Tibial nerve (tissue), 4 donors: ENCODE measurements at regions not wholly inside any gene's neighbourhood (a gene's known extent, or its start where the extent isn't known, plus 50 kb on each side); places are given as distances from the start of the nearest gene placed in this dataset.

Experiments used
- DNase-seq, 2 donors: peaks; one replicate each; pipeline ENCODE4 v3.0.0-alpha.2; 2019; ENCODE audit warnings: low spot score in 2 of 2
- H3K27ac ChIP-seq, 4 donors: fragments of 200-600 bp; sonication (generic) in 3 of 4; one replicate each; pipeline ENCODE4 v1.5.1; 2017 to 2019; ENCODE audit warnings: mild to moderate bottlenecking in 1 of 4
- H3K27me3 ChIP-seq, 2 donors: fragments of 200-600 bp; sonication (generic) in 1 of 2; one replicate each; pipeline versions ENCODE4 v1.5.1 to v1.6.0; 2017 to 2019
- H3K36me3 ChIP-seq, 3 donors: fragments of 200-600 bp; sonication (generic); one replicate each; pipeline ENCODE4 v1.5.1; 2018 to 2019
- H3K4me1 ChIP-seq, 4 donors: fragments of 200-600 bp; sonication (generic) in 3 of 4; one replicate each; pipeline ENCODE4 v1.5.1; 2017 to 2019
- H3K4me3 ChIP-seq, 4 donors: fragments of 200-600 bp; sonication (generic) in 3 of 4; one replicate each; pipeline ENCODE4 v1.5.1; 2017 to 2019; ENCODE audit warnings: mild to moderate bottlenecking in 1 of 4, moderate library complexity in 1 of 4
- H3K9me3 ChIP-seq, 4 donors: fragments of 200-600 bp; sonication (generic) in 3 of 4; one replicate each; pipeline ENCODE4 v1.5.1; 2017 to 2019
- CTCF ChIP-seq, 5 experiments: fragments of 200-600 bp in 3 of 5; fragments of 450-650 bp in 2 of 5; sonication (generic) in 3 of 5; IDR thresholded peaks; one replicate each; pipeline ENCODE4 v1.5.1; 2016 to 2019; ENCODE audit warnings: antibody characterized with exemption in 5 of 5, mild to moderate bottlenecking in 3 of 5, moderate library complexity in 2 of 5
- EP300 ChIP-seq, 2 donors: sonication (generic); formaldehyde crosslinking; IDR thresholded peaks; one replicate each; pipeline ENCODE4 v1.6.1; 2017; ENCODE audit warnings: antibody characterized with exemption in 2 of 2, mild to moderate bottlenecking in 1 of 2
- POLR2A ChIP-seq, 2 donors: fragments of 450-650 bp; IDR thresholded peaks; one replicate each; pipeline ENCODE4 v1.6.1; 2017; ENCODE audit warnings: antibody characterized with exemption in 2 of 2, mild to moderate bottlenecking in 2 of 2, moderate library complexity in 2 of 2
- WGBS, 2 donors: methylation state at CpG; one replicate each; pipeline ENCODE4 v1.1.5; 2018; 5-methylcytosine and 5-hydroxymethylcytosine counted together

- Histone ChIP-seq H3K4me1 (no peaks in the 10 kb centered on the region), H3K27me3 (no peaks in the 10 kb centered on the region), H3K27ac (no peak overlapping the region), H3K9me3 (no peaks in the 10 kb centered on the region), H3K36me3 (no peaks in the 10 kb centered on the region), H3K4me3 (no peak overlapping the region)
- WGBS, 2 donors = 87 to 95% methylated on average over 1 of the region's 1 CpG
- DNase-seq = no peak
- no peak for TF ChIP-seq POLR2A (IDR thresholded peaks at IDR 0.05)
- TF ChIP-seq CTCF (IDR thresholded peaks at IDR 0.05) = no peak
- TF ChIP-seq EP300 (IDR thresholded peaks at IDR 0.05) = no peak
Measured at GRCh38 chr16:62977876-62978275, 941.6 kb upstream of the CDH8 start.

- H3K4me3 ChIP-seq = no peak overlapping the region
- no peaks in the 10 kb centered on the region for H3K4me1 ChIP-seq
- TF ChIP-seq POLR2A (IDR thresholded peaks at IDR 0.05) = no peak
- TF ChIP-seq EP300 (IDR thresholded peaks at IDR 0.05) = no peak
- TF ChIP-seq CTCF (IDR thresholded peaks at IDR 0.05) = no peak
- DNase-seq = no peak
- H3K36me3 ChIP-seq = no peaks in the 10 kb centered on the region
- no peak overlapping the region for H3K27ac ChIP-seq
- no peaks in the 10 kb centered on the region for H3K9me3 ChIP-seq
- H3K27me3 ChIP-seq = no peaks in the 10 kb centered on the region
- WGBS, 2 donors = 93 to 94% methylated on average over 1 of the region's 1 CpG
Measured at GRCh38 chr16:62974424-62974823, 938.2 kb upstream of the CDH8 start.

DNA sequence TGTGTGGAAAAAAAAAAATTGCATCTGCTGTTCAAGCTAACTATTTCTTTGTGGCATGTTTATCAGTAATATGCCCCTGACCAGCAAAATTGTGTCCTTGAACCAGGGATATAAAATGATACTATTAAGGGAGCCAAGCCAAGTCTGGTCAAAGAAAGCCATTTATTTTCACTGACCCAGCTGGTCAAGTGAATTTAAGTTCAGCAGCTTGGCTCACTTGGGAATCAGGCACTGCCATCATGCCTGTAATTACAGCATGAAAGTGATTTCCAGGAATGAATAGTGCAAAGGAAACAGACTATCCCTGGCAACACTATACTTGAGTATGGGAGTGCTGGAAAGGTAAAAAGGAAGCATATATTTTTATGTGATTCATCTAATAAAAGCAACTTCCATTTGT lies 934.6 kb upstream of the CDH8 start:
- DNase-seq = no peak
- Histone ChIP-seq H3K36me3 (no peaks in the 10 kb centered on the region), H3K4me1 (no peaks in the 10 kb centered on the region), H3K27me3 (no peaks in the 10 kb centered on the region), H3K4me3 (no peak overlapping the region), H3K27ac (no peak overlapping the region), H3K9me3 (no peaks in the 10 kb centered on the region)
- TF ChIP-seq CTCF (IDR thresholded peaks at IDR 0.05) = no peak
- no peak for TF ChIP-seq POLR2A (IDR thresholded peaks at IDR 0.05)
- TF ChIP-seq EP300 (IDR thresholded peaks at IDR 0.05) = no peak

DNA sequence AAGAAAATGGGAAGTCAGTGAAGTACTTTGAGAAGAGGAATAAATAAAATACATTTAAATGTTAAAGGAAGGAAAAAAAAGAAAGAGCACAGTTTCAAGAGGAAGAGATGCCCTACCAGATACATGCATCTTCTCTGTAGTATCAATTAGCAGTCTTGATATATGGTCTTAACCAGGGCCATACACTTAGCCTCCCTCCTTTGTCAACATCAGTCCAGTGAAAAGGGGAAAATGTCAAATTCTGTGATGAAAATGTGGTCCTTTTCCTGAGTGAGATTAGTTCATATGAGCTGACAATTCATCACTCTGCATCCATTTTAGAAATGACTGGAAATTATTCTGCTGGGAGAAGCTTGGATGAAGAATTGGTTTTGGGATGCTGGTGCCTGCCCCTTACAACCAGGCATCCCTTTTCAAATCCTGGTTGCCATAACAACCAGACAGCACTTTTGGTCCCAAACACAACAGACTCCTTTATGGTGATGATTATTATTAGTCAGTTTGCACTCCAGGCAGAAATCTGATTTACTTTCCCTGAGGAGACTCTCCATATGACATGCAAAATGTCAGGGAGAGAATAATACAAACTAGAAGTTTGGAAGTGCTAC lies 933.6 kb upstream of the CDH8 start:
- TF ChIP-seq EP300 (IDR thresholded peaks at IDR 0.05) = no peak
- no peak for TF ChIP-seq POLR2A (IDR thresholded peaks at IDR 0.05)
- TF ChIP-seq CTCF (IDR thresholded peaks at IDR 0.05) = no peak
- Histone ChIP-seq H3K36me3 (no peaks in the 10 kb centered on the region), H3K9me3 (no peaks in the 10 kb centered on the region), H3K27me3 (no peaks in the 10 kb centered on the region), H3K4me3 (no peak overlapping the region), H3K4me1 (no peaks in the 10 kb centered on the region), H3K27ac (no peak overlapping the region)
- DNase-seq = no peak

DNA sequence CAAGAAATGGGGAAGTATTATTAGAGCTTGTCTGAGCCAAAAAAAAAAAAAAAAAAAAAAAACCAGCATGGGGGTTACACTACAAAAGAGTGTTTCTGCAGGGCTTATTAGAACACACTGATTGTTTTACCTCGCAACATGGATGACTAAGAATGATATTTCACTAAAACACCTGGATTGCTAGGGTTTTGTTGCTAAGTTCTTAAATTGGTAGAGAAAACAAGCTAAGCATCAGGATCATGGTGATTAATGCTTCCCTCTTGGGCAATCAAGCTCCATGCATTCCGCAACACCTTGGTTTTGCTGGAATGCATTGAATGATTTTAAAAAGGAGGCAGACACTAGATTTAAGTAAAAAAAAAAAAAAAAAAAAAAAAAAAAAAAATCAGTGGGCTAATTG lies 931.4 kb upstream of the CDH8 start:
- Histone ChIP-seq H3K36me3 (no peaks in the 10 kb centered on the region), H3K9me3 (no peaks in the 10 kb centered on the region), H3K27me3 (no peaks in the 10 kb centered on the region), H3K4me3 (no peak overlapping the region), H3K27ac (no peak overlapping the region), H3K4me1 (no peaks in the 10 kb centered on the region)
- TF ChIP-seq CTCF (IDR thresholded peaks at IDR 0.05) (no peak), POLR2A (IDR thresholded peaks at IDR 0.05) (no peak), EP300 (IDR thresholded peaks at IDR 0.05) (no peak)
- DNase-seq = no peak
- WGBS, 2 donors = 81 to 83% methylated on average over 2 of the region's 2 CpGs
